SK-N-MC (cell line): ENCODE measurements at regions not wholly inside any gene's neighbourhood (a gene's known extent, or its start where the extent isn't known, plus 50 kb on each side); places are given as distances from the start of the nearest gene placed in this dataset.

Experiments
- DNase-seq: peaks from one replicate; pipeline ENCODE4 v3.0.0-alpha.2; 2011; ENCODE audit warnings: low read depth, low spot score
- H3K27ac ChIP-seq: fragments of 200-600 bp; sonication (generic); 2 replicates; pipeline ENCODE4 v1.5.1; 2016; ENCODE audit warnings: mixed run types
- H3K36me3 ChIP-seq: fragments of 200-600 bp; sonication (generic); 2 replicates; pipeline ENCODE4 v1.6.1; 2017; ENCODE audit warnings: antibody characterized with exemption, low read length, mixed read lengths; ENCODE audit not compliant: insufficient read depth
- H3K4me3 ChIP-seq: fragments of 200-600 bp; sonication (generic); 2 replicates; pipeline ENCODE4 v1.5.1; 2016
- H3K9ac ChIP-seq: fragments of 200-600 bp; sonication (generic); 2 replicates; pipeline ENCODE4 v1.8.0; 2017; ENCODE audit warnings: mixed run types, mixed read lengths; ENCODE audit not compliant: insufficient read length
- H3K9me3 ChIP-seq: fragments of 200-600 bp; sonication (generic); 2 replicates; pipeline ENCODE4 v1.6.1; 2017; ENCODE audit warnings: low read depth, mild to moderate bottlenecking, antibody characterized with exemption, low read length, moderate library complexity, mixed read lengths
- EZH2 ChIP-seq: fragments of 200-600 bp; sonication (generic); IDR thresholded peaks from one replicate; pipeline ENCODE4 v1.6.1; 2017; ENCODE audit warnings: antibody characterized with exemption
- FOXP2 ChIP-seq: optimal IDR thresholded peaks from 2 replicates; pipeline ENCODE3; 2011; ENCODE audit warnings: mild to moderate bottlenecking, moderate library complexity; ENCODE audit not compliant: insufficient read depth; ENCODE audit errors: extremely low read length, control extremely low read depth
- POLR2AphosphoS5 ChIP-seq: IDR thresholded peaks from 2 replicates; pipeline ENCODE4 v1.6.1; 2012; ENCODE audit warnings: mild to moderate bottlenecking, low read depth, low read length, borderline replicate concordance

- DNase-seq, result no peak
- no peaks in the 10 kb centered on the region for H3K9me3 ChIP-seq
- no peaks in the 10 kb centered on the region for H3K36me3 ChIP-seq
- H3K9ac ChIP-seq, result no peak overlapping the region
- TF ChIP-seq FOXP2 (no peak), EZH2 (no peak), POLR2AphosphoS5 (no peak)
- no peak overlapping the region for H3K27ac ChIP-seq
- no peak overlapping the region for H3K4me3 ChIP-seq
These were observed 344.7 kb downstream of the MYCN start for GRCh38 chr2:16284941-16285625.

GRCh38 chr2:16283071-16283850 lies 342.9 kb downstream of the MYCN start:
- Histone ChIP-seq H3K4me3 (no peak overlapping the region), H3K36me3 (no peaks in the 10 kb centered on the region), H3K9me3 (no peaks in the 10 kb centered on the region), H3K27ac (no peak overlapping the region), H3K9ac (no peak overlapping the region)
- DNase-seq, result no peak
- TF ChIP-seq POLR2AphosphoS5, result no peak
- TF ChIP-seq EZH2, result no peak
- no peak for TF ChIP-seq FOXP2

- H3K9me3 ChIP-seq, result no peaks in the 10 kb centered on the region
- no peak for DNase-seq
- TF ChIP-seq FOXP2, result no peak
- TF ChIP-seq POLR2AphosphoS5, result no peak
- no peak for TF ChIP-seq EZH2
These were observed 342.2 kb downstream of the MYCN start for GRCh38 chr2:16282511-16282910.

GRCh38 chr2:16281451-16282335 lies 341.3 kb downstream of the MYCN start:
- DNase-seq, result peak; percentile 30
- TF ChIP-seq POLR2AphosphoS5 (no peak), FOXP2 (no peak), EZH2 (no peak)
- no peaks in the 10 kb centered on the region for H3K9me3 ChIP-seq
- H3K27ac ChIP-seq, result no peak overlapping the region
- no peak overlapping the region for H3K4me3 ChIP-seq
- H3K36me3 ChIP-seq, result no peaks in the 10 kb centered on the region
- no peak overlapping the region for H3K9ac ChIP-seq

More at GRCh38 chr2:16282511-16282910, 342.2 kb downstream of the MYCN start:
- Histone ChIP-seq H3K4me3 (no peak overlapping the region), H3K27ac (no peak overlapping the region), H3K9ac (no peak overlapping the region), H3K36me3 (no peaks in the 10 kb centered on the region)

GRCh38 chr2:16280081-16280480 lies 339.7 kb downstream of the MYCN start:
- H3K36me3 ChIP-seq, result no peaks in the 10 kb centered on the region
- H3K27ac ChIP-seq, result no peak overlapping the region
- no peak for TF ChIP-seq FOXP2
- TF ChIP-seq EZH2, result no peak
- TF ChIP-seq POLR2AphosphoS5, result no peak

GRCh38 chr2:16279641-16280040 lies 339.3 kb downstream of the MYCN start:
- Histone ChIP-seq H3K27ac (no peak overlapping the region), H3K9me3 (no peaks in the 10 kb centered on the region), H3K36me3 (no peaks in the 10 kb centered on the region), H3K9ac (no peak overlapping the region), H3K4me3 (no peak overlapping the region)
- no peak for TF ChIP-seq FOXP2
- no peak for TF ChIP-seq EZH2
- TF ChIP-seq POLR2AphosphoS5, result no peak
- DNase-seq, result no peak

More at GRCh38 chr2:16280081-16280480, 339.7 kb downstream of the MYCN start:
- Histone ChIP-seq H3K4me3 (no peak overlapping the region), H3K9me3 (no peaks in the 10 kb centered on the region), H3K9ac (no peak overlapping the region)
- no peak for DNase-seq

- Histone ChIP-seq H3K9ac (no peak overlapping the region), H3K4me3 (no peak overlapping the region), H3K27ac (no peak overlapping the region), H3K9me3 (no peaks in the 10 kb centered on the region), H3K36me3 (no peaks in the 10 kb centered on the region)
- no peak for DNase-seq
- TF ChIP-seq POLR2AphosphoS5 (no peak), EZH2 (no peak), FOXP2 (no peak)
These were observed 338.8 kb downstream of the MYCN start for GRCh38 chr2:16279201-16279570.
